HepG2 (cell line): ENCODE measurements at regions not wholly inside any gene's neighbourhood (a gene's known extent, or its start where the extent isn't known, plus 50 kb on each side); places are given as distances from the start of the nearest gene placed in this dataset.

Experiments used
- CHD2 ChIP-seq: IDR thresholded peaks from 2 replicates; pipeline ENCODE4 v1.6.1; 2011; ENCODE audit warnings: low read depth, low read length, improper control_type of control experiment
- EZH2 ChIP-seq: conservative IDR thresholded peaks from 2 replicates; pipeline ENCODE4 v1.6.1; 2012; ENCODE audit warnings: mild to moderate bottlenecking, low read depth, low read length, moderate library complexity
- KDM1A ChIP-seq: IDR thresholded peaks from 2 replicates; pipeline ENCODE4 v1.6.1; 2016; ENCODE audit warnings: missing compliant biosample characterization
- RAD21 ChIP-seq: fragments of 450-650 bp; formaldehyde crosslinking; IDR thresholded peaks from 2 replicates; pipeline ENCODE4 v1.5.0; 2020; ENCODE audit warnings: mild to moderate bottlenecking
- ZBTB1 ChIP-seq: sonication (generic); formaldehyde crosslinking; IDR thresholded peaks from 2 replicates; pipeline ENCODE4 v1.4.0; 2020; ENCODE audit warnings: missing genetic modification reagents, borderline replicate concordance
- ZBTB7A ChIP-seq: sonication (generic); formaldehyde crosslinking; IDR thresholded peaks from 2 replicates; pipeline ENCODE4 v1.8.0; 2022; ENCODE audit warnings: mild to moderate bottlenecking, missing genetic modification reagents
- ZNF790 ChIP-seq: sonication (generic); formaldehyde crosslinking; IDR thresholded peaks from 2 replicates; pipeline ENCODE4 v1.8.0; 2022; ENCODE audit warnings: missing genetic modification reagents, mild to moderate bottlenecking, borderline replicate concordance
- TF ChIP-seq, protein P1 (sequence below): sonication (generic); formaldehyde crosslinking; IDR thresholded peaks from 2 replicates; pipeline ENCODE4 v1.4.0; 2020; ENCODE audit warnings: missing genetic modification reagents
- TF ChIP-seq, protein P2 (sequence below): sonication (generic); formaldehyde crosslinking; IDR thresholded peaks from 2 replicates; pipeline ENCODE4 v1.8.0; 2022; ENCODE audit warnings: mild to moderate bottlenecking, missing genetic modification reagents, borderline replicate concordance
- TF ChIP-seq, protein P3 (sequence below): sonication (generic); formaldehyde crosslinking; IDR thresholded peaks from 2 replicates; pipeline ENCODE4 v1.5.0; 2020; ENCODE audit warnings: mild to moderate bottlenecking, missing genetic modification reagents, moderate library complexity
- TF ChIP-seq, protein P4 (sequence below): sonication (generic); formaldehyde crosslinking; IDR thresholded peaks from 2 replicates; pipeline ENCODE4 v1.4.0; 2020; ENCODE audit warnings: missing genetic modification reagents

DNA sequence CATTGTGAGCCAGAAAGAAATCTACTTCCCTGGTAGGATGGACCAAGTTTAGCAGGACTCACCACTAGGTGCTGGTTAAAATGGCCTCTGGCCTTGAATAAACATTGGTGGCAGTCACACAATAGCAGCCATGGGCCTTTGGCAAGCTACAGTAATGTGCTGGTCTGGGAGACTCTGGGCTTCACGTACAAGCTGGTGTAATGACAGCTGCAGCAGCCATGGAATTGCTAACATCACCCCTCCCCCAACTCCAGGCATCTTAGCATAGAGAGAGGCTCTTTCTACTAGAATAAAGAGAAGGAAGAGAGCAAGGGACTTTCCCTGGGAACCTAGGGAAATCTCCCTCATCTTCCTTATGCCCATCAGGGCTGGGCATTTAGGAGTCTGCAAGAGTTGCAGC, 205.1 kb upstream of the SEMA3A start:
- TF ChIP-seq ZNF790 (CRISPR knock-in tag) (no peak), CHD2 (no peak), RAD21 (no peak), ZBTB1 (no peak), ZBTB7A (CRISPR knock-in tag) (no peak), EZH2 (no peak), KDM1A (no peak)
- TF ChIP-seq, protein P1, sequence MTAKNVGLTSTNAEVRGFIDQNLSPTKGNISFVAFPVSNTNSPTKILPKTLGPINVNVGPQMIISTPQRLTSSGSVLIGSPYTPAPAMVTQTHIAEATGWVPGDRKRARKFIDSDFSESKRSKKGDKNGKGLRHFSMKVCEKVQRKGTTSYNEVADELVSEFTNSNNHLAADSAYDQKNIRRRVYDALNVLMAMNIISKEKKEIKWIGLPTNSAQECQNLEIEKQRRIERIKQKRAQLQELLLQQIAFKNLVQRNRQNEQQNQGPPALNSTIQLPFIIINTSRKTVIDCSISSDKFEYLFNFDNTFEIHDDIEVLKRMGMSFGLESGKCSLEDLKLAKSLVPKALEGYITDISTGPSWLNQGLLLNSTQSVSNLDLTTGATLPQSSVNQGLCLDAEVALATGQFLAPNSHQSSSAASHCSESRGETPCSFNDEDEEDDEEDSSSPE (CRISPR knock-in tag), result no peak
- TF ChIP-seq, protein P2, sequence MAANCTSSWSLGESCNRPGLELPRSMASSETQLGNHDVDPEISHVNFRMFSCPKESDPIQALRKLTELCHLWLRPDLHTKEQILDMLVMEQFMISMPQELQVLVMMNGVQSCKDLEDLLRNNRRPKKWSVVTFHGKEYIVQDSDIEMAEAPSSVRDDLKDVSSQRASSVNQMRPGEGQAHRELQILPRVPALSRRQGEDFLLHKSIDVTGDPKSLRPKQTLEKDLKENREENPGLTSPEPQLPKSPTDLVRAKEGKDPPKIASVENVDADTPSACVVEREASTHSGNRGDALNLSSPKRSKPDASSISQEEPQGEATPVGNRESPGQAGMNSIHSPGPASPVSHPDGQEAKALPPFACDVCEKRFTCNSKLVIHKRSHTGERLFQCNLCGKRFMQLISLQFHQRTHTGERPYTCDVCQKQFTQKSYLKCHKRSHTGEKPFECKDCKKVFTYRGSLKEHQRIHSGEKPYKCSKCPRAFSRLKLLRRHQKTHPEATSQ, result no peak
- TF ChIP-seq, protein P3, sequence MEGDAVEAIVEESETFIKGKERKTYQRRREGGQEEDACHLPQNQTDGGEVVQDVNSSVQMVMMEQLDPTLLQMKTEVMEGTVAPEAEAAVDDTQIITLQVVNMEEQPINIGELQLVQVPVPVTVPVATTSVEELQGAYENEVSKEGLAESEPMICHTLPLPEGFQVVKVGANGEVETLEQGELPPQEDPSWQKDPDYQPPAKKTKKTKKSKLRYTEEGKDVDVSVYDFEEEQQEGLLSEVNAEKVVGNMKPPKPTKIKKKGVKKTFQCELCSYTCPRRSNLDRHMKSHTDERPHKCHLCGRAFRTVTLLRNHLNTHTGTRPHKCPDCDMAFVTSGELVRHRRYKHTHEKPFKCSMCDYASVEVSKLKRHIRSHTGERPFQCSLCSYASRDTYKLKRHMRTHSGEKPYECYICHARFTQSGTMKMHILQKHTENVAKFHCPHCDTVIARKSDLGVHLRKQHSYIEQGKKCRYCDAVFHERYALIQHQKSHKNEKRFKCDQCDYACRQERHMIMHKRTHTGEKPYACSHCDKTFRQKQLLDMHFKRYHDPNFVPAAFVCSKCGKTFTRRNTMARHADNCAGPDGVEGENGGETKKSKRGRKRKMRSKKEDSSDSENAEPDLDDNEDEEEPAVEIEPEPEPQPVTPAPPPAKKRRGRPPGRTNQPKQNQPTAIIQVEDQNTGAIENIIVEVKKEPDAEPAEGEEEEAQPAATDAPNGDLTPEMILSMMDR (CRISPR knock-in tag), result no peak
- TF ChIP-seq, protein P4, sequence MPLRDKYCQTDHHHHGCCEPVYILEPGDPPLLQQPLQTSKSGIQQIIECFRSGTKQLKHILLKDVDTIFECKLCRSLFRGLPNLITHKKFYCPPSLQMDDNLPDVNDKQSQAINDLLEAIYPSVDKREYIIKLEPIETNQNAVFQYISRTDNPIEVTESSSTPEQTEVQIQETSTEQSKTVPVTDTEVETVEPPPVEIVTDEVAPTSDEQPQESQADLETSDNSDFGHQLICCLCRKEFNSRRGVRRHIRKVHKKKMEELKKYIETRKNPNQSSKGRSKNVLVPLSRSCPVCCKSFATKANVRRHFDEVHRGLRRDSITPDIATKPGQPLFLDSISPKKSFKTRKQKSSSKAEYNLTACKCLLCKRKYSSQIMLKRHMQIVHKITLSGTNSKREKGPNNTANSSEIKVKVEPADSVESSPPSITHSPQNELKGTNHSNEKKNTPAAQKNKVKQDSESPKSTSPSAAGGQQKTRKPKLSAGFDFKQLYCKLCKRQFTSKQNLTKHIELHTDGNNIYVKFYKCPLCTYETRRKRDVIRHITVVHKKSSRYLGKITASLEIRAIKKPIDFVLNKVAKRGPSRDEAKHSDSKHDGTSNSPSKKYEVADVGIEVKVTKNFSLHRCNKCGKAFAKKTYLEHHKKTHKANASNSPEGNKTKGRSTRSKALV (CRISPR knock-in tag), result no peak
